Thymus (tissue), 11 donors: ENCODE measurements at regions not wholly inside any gene's neighbourhood (a gene's known extent, or its start where the extent isn't known, plus 50 kb on each side); places are given as distances from the start of the nearest gene placed in this dataset.
"Not testable (repeated sequence)": the region's sequence is repeated elsewhere in the genome, so short reads cannot be mapped to it uniquely, and the experiment has no call there.

Source experiments
- DNase-seq, 9 donors: peaks; one replicate each; pipeline ENCODE4 v3.0.0-alpha.2; 2013; ENCODE audit warnings: low spot score in 9 of 9, low read depth in 6 of 9, missing footprints in 1 of 9
- H3K27ac ChIP-seq, 2 donors: one replicate each; pipeline ENCODE4 v1.5.1; 2013; ENCODE audit warnings: control low read depth in 1 of 2, low read depth in 1 of 2, low read length in 1 of 2, mild to moderate bottlenecking in 1 of 2, moderate library complexity in 1 of 2
- H3K27me3 ChIP-seq, 2 donors: one replicate each; pipeline ENCODE4 v1.5.1; 2013; ENCODE audit warnings: low read length in 1 of 2; ENCODE audit not compliant: control insufficient read depth in 2 of 2, insufficient read depth in 1 of 2
- H3K36me3 ChIP-seq, 2 donors: one replicate each; pipeline ENCODE4 v1.5.1; 2013; ENCODE audit warnings: low read length in 1 of 2, mild to moderate bottlenecking in 1 of 2, moderate library complexity in 1 of 2; ENCODE audit not compliant: control insufficient read depth in 2 of 2, insufficient read depth in 2 of 2
- H3K4me1 ChIP-seq, 2 donors: one replicate each; pipeline ENCODE4 v1.5.1; 2013; ENCODE audit warnings: low read length in 2 of 2; ENCODE audit not compliant: control insufficient read depth in 2 of 2, insufficient read depth in 2 of 2
- H3K4me3 ChIP-seq, 2 donors: one replicate each; pipeline ENCODE4 v1.5.1; 2013; ENCODE audit warnings: low read length in 2 of 2, control low read depth in 1 of 2, mild to moderate bottlenecking in 1 of 2
- H3K9me3 ChIP-seq, 2 donors: one replicate each; pipeline ENCODE4 v1.5.1; 2013; ENCODE audit warnings: low read length in 1 of 2, mild to moderate bottlenecking in 1 of 2; ENCODE audit not compliant: control insufficient read depth in 2 of 2, insufficient read depth in 1 of 2
- WGBS: extraction: QIAGEN DNeasy Blood & Tissue Kit; methylation state at CpG from one replicate; pipeline ENCODE4 v1.1.7; 2013; 5-methylcytosine and 5-hydroxymethylcytosine counted together
- donor health status: healthy.

DNA sequence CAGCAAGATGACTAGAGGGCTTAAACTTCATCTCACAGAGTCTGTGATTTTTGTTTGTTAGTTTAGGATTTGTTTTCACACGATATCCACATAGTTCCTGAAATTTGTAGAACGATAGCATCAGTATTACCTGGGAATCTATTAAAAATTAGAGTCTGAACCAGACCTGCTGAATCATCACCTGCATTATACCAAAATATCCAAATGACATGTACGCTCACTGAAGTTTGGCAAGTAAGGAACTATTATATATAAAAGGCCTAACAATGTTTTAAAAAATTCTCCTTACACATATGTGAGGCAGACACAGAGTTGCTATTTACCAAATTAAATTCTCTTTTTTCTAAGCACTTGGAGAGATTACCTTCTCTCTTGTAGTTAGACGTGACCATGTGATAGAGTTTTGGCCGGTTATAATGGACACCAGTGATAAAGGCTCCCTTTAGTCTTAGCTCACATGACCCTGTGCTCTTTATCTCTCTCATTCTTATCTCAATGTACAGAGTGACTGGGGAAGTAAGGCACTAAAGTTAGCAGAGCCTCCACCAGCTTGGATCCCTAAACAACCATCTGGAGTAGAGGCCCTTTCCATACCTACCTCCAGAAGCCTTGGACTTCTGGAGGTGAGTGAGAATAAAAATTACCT is 363.1 kb downstream of the DSC3 start:
- Histone ChIP-seq H3K9me3 (no peaks in the 10 kb centered on the region), H3K27me3 (no peaks in the 10 kb centered on the region), H3K4me3 (no peak overlapping the region), H3K36me3 (no peaks in the 10 kb centered on the region), H3K27ac (no peak overlapping the region), H3K4me1 (no peaks in the 10 kb centered on the region)
- no peak for DNase-seq
- WGBS, result 90% methylated on average over 5 of the region's 5 CpGs

DNA sequence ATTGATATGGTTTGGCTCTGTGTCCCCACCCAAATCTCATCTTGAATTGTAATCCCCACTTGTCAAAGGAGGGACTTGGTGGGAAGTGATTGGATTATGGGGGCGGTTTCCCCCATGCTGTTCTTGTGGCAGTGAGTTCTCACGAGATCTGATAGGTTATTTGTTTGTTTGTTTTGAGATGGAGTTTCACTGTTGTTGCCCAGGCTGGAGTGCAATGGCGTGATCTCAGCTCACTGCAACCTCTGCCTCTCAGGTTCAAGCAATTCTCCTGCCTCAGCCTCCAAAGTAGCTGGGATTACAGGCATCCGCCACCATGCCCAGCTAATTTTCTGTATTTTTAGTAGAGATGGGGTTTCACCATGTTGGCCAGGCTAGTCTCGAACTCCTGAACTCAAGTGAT is 364.7 kb downstream of the DSC3 start:
- H3K4me1 ChIP-seq, H3K9me3 ChIP-seq, H3K36me3 ChIP-seq, H3K27ac ChIP-seq, H3K4me3 ChIP-seq, H3K27me3 ChIP-seq, DNase-seq: not testable (repeated sequence)
- WGBS, result 89% methylated on average over 5 of the region's 5 CpGs

GRCh38 chr18:30676053-30676480 is 366.5 kb downstream of the DSC3 start:
- no peaks in the 10 kb centered on the region for H3K9me3 ChIP-seq
- no peaks in the 10 kb centered on the region for H3K36me3 ChIP-seq
- 20% methylated on average over 4 of the region's 4 CpGs for WGBS
- H3K27me3 ChIP-seq, result no peaks in the 10 kb centered on the region
- H3K27ac ChIP-seq, result no peak overlapping the region
- no peak overlapping the region for H3K4me3 ChIP-seq
- DNase-seq, result no peak
- H3K4me1 ChIP-seq, result no peaks in the 10 kb centered on the region

GRCh38 chr18:30675493-30675892 is 367.0 kb downstream of the DSC3 start:
- DNase-seq, result no peak
- Histone ChIP-seq H3K36me3 (no peaks in the 10 kb centered on the region), H3K4me3 (no peak overlapping the region), H3K27me3 (no peaks in the 10 kb centered on the region), H3K9me3 (no peaks in the 10 kb centered on the region), H3K4me1 (no peaks in the 10 kb centered on the region), H3K27ac (no peak overlapping the region)
- WGBS, result 84% methylated on average over 2 of the region's 2 CpGs

- DNase-seq, result no peak
- Histone ChIP-seq H3K4me1 (no peaks in the 10 kb centered on the region), H3K4me3 (no peak overlapping the region), H3K27me3 (no peaks in the 10 kb centered on the region), H3K9me3 (no peaks in the 10 kb centered on the region), H3K27ac (no peak overlapping the region), H3K36me3 (no peaks in the 10 kb centered on the region)
- 80% methylated on average over 4 of the region's 4 CpGs for WGBS
Measured at GRCh38 chr18:30675072-30675471, 367.5 kb downstream of the DSC3 start.

DNA sequence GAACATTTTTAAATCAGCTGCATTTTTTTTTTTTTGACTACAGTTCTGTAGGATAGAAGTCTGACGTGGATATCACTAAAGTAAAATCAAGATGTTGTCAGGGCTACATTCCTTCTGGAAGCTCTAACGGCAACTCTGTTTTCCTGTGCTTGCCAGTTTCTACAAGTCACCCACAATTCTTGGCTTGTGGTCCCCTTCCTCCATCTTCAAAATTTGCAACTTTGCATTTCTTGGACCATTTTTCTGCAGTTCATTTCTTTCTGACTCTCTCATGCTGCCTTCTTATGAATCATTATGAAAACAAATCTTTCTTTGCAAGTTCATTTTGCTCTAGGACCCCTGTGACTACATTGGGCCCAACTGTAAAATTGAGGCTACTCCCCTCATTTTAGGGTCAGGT is 367.9 kb downstream of the DSC3 start:
- no peak for DNase-seq
- H3K9me3 ChIP-seq, result no peaks in the 10 kb centered on the region
- WGBS, result 87% methylated on average over 2 of the region's 2 CpGs

DNA sequence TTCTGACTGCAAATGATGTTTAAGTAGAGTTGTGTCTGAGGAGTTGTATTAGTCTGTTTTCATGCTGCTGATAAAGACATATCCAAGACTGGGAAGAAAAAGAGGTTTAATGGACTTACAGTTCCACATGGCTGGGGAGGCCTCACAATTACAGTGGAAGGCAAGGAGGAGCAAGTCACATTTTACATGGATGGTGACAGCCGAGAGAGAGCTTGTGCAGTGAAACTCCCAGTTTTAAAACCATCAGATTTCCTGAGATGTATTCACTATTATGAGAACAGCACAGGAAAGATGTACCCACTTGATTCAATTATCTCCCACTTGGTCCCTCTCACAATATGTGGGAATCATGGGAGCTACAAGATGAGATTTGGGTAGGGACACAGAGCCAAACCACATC is 370.1 kb downstream of the DSC3 start:
- not testable (repeated sequence) for H3K27ac ChIP-seq, H3K9me3 ChIP-seq, H3K4me3 ChIP-seq, H3K36me3 ChIP-seq, H3K27me3 ChIP-seq, H3K4me1 ChIP-seq, DNase-seq
- 92% methylated on average over 1 of the region's 1 CpG for WGBS

More for the DNA sequence above, 367.9 kb downstream of the DSC3 start:
- Histone ChIP-seq H3K4me3 (no peak overlapping the region), H3K36me3 (no peaks in the 10 kb centered on the region), H3K27me3 (no peaks in the 10 kb centered on the region), H3K4me1 (no peaks in the 10 kb centered on the region), H3K27ac (no peak overlapping the region)

GRCh38 chr18:30658306-30658705 is 384.2 kb downstream of the DSC3 start:
- Histone ChIP-seq H3K4me1 (no peaks in the 10 kb centered on the region), H3K36me3 (no peaks in the 10 kb centered on the region), H3K4me3 (no peak overlapping the region), H3K9me3 (peaks cover 0 to 9% of the 10 kb centered on the region in 2 donors), H3K27ac (no peak overlapping the region), H3K27me3 (no peaks in the 10 kb centered on the region)
- DNase-seq, result no peak
- 94% methylated on average over 1 of the region's 1 CpG for WGBS

DNA sequence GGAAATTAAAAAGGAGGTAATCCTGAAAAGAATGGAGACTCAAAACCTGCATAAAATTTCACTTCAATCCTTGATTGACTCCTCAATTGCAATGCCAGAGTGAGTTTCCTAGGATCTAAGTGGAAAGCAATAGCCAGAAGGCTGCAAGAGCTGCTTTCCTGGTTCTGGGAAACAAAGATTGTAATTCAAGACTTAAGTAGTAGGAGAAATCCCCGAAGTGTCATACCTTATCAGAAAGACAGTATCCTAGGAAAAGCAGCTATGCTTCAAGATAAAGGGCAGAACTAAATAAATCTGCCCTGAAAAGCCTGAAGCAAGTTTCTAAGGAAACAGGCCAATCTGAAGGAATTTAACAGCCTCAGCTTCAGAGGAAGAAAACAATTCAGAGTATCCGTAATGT is 390.2 kb downstream of the DSC3 start:
- Histone ChIP-seq H3K9me3 (no peaks in the 10 kb centered on the region), H3K27ac (no peak overlapping the region), H3K36me3 (no peaks in the 10 kb centered on the region), H3K4me3 (no peak overlapping the region), H3K27me3 (no peaks in the 10 kb centered on the region), H3K4me1 (no peaks in the 10 kb centered on the region)
- no peak for DNase-seq
- WGBS, result 41% methylated on average over 2 of the region's 2 CpGs

DNA sequence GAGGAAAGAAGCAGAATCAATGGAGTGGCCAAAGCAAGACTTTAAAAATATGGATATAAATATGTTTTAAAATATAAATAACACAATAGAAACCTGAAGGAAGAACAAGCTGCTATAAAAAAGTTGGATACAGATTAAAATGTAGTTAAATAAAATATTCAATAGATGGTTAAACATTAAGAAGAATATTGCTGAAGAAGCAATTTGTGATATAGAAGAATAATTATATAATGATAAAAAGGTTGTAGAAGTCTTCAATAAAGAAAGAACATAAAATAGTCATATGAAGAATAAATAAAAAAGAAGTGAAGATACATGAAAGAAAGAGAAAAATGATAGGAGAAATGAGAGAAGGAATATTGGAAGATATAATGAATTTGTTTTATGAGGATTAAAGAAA is 392.0 kb downstream of the DSC3 start:
- Histone ChIP-seq H3K4me3 (no peak overlapping the region), H3K36me3 (no peaks in the 10 kb centered on the region), H3K27ac (no peak overlapping the region)

More for the DNA sequence above, 392.0 kb downstream of the DSC3 start:
- H3K4me1 ChIP-seq, result no peaks in the 10 kb centered on the region
- H3K27me3 ChIP-seq, result no peaks in the 10 kb centered on the region
- no peak for DNase-seq
- H3K9me3 ChIP-seq, result no peaks in the 10 kb centered on the region
